CD1c-positive myeloid dendritic cell (primary cell): ENCODE measurements at regions not wholly inside any gene's neighbourhood (a gene's known extent, or its start where the extent isn't known, plus 50 kb on each side); places are given as distances from the start of the nearest gene placed in this dataset.
A peak's percentile ranks its signal among the peaks of the same experiment; 100 is the strongest.
"Not testable (repeated sequence)": the region's sequence is repeated elsewhere in the genome, so short reads cannot be mapped to it uniquely, and the experiment has no call there.

Experiments used
- DNase-seq: peaks from one replicate; pipeline ENCODE4 v3.0.0-alpha.2; 2016; ENCODE audit errors: extremely low spot score

DNA sequence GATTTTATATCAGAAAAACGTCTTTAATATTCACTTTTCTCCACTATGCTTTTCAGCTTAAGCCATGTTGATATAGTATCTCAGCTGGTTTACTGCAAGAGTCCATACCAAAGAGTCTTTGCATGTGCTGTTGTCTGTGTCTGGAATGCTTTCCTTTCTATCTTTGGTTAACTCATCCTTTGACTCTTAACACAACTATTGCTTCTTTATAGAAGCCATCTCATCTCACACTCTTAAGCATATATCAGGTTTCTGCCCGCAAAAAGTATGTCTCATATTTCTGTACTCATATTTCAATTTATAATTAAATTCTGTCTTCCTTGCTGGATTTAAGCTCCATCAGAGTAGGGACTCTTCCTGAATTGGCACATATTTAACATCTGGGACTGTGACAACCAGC lies 220.9 kb upstream of the KCNK2 start:
- no peak for DNase-seq

DNA sequence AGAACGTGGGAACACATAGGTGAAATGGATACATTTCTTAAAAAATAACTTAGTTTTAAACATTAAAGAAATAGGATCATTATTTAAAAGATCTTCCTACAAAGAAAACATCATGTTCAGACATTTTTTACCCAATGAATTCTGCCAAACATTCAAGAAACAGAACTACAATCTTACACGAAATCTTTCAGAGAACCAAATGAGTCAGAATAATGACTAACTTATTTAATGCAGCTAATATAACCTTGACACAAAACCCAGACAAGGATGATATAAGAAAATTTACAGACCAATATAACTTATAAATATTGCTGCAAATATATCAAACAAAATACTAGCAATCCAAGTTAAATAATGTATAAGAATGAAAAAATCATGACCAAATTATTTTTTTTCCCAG lies 220.1 kb upstream of the KCNK2 start:
- DNase-seq, result no peak

DNA sequence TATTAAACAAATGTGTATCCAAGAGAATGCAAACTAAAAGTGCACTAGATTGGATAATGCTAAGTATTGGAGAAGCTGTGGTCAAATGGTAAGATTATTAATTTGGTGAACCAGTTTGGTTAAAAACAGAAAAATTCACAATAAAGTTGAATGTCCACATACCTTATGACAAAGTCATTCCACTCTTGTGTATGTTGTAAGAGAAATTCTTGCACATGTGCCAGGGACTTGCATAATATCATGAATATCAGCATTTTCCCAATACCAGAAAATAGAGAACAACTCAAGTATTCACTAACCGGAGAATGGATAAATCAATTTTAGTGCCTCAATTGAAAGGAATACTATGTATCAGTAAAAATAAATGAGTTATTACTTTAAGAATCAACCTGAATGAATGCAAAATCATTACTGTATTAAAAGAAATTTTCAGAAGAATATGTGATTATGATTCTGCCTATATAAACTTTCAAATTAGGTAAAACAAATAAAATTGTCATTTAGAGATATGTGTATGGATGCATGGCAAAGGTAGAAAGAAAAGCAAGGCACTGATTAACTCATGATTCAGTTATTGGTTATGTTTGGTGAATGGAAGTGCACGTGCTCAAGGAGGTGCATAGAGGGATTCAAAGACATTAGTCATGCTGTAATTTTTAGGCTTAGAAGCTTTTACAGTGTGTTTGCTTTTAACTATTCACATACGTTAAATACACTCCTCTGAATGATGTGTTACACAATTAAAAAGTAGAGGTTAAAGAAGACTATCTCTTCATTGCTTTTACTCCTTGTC lies 217.4 kb upstream of the KCNK2 start:
- DNase-seq, result no peak

DNA sequence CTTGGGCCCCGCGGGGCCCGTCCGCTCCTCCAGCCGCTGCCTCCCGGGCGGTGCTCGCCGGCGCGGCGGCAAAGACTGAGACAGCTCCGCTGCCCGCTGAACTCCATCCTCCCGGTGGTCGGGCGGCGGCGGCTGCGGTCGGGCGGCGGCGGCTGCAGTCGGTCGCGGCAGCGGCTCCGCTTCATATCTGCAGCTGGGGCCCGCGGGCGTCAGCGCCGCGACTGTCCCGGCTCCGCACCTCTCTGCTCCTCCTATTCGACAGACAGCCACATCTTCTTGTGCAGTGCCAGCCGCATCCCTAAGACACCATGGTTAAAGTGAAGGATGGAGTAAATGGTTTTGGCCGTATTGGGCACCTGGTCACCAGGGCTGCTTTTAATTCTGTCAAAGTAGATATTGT lies 212.1 kb upstream of the KCNK2 start:
- not testable (repeated sequence) for DNase-seq

DNA sequence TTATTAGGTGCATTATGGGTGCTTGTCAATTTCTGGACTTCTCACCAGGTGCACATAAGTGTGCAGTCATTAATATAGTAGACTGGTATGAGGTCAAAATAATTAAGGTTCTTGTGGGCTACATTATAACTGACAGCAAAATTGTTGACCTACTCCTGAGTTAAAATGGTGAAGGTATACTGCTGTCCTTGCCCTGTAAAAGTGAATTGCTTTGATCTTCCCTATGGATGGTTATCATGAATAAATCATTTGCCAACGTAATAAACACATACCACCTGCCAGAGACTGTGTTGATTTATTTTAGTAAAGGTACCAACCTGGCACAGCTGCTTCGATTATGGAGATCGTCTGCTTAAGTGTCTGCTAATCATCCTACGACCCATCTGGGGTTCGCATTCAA lies 201.6 kb upstream of the KCNK2 start:
- DNase-seq, result no peak

DNA sequence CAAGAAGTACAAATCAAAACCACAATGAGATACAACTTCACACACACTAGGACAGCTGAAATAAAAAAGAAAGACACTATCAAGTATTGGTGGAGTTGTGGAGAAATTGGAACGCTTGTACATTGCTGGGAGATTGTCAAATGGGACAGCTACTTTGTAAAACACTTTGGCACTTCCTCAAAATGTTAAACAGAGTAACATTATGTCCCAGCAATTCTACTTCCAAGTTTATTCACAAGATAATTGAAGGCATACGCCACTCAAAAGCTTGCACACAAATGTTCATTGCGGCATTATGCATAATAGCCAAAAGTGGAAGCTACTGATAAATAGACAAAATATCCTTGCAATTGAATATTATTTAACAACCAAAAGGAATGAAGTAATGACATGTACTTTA lies 199.9 kb upstream of the KCNK2 start:
- no peak for DNase-seq

DNA sequence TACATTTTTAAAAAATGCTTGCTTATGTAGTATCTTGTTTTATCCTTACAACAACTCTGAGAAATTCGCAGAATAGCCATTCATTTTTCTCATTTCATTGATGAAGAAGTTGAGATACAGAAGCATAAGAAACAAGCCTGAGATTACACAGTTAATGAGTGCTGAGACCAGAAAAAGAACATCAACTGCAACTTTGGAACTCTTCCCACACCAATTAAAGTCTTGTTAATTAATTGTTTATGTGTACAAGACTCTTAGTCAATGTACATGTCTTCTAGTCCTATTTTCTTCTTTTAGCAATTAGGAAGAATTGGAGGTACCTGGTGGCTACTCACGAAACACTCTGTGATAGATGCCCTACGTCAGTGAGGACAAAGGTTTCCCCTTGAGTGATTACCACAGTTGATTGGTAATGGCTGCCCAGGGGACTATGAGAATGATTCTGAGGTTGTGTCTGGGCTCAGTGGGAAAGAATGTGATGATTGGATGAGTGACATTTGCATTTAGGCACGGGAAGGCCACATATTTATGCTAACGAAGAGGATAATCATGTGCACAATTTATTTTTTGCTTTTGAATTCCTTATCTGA lies 187.4 kb upstream of the KCNK2 start:
- DNase-seq, result no peak

DNA sequence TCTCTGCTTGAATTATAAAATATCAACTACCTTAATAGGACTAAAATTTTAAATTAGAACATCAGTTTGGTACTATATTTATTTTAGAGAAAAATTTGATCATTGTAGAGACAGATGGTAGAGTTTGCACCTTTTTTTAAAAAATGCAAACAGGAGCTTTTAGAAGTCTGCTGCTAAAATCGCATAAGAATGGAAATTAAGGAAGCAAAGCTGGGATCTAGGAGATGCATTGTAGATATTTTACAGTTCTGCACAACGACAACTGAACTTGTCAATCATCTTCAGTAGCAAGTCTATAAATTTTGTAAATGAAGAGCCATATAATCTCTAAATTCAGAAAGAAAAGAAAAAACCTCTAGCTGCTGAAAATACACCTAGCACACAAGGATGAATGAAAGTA lies 185.6 kb upstream of the KCNK2 start:
- no peak for DNase-seq

DNA sequence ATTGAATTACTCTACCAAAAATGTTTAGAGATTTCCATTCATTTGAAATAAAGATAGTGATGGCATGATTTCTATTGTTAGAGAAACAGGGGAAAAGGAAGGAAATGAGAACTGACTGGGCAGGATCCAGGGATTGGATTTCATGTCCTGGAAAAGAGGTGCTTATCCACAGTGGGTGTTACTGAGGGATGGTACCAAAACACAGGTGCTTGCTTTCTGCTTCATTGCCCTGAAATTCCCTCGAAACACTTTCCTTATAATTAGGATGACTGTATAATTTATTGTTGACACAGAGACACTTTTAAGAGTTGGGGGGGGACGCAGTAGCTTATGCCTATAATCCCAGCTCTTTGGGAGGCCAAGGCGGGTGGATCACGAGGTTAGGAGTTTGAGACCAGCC lies 185.0 kb upstream of the KCNK2 start:
- no peak for DNase-seq

DNA sequence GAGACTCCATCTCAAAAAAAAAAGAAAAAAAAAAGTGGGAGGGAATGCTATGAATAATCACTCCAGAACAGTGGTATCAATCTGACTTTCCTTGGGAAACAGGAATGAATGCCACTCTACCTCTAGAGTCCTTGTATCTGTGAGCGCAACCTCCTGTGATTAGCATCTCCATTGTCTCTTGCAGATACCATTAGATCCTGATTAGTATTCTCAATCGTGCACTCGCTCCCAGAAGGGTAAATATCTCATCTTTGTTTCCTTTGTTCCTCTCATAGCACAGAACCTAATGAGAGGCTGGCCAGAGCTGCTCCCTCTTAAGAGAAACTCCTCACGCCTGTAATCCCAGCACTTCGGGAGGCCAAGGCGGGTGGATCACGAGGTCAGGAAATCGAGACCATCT lies 184.4 kb upstream of the KCNK2 start:
- no peak for DNase-seq

DNA sequence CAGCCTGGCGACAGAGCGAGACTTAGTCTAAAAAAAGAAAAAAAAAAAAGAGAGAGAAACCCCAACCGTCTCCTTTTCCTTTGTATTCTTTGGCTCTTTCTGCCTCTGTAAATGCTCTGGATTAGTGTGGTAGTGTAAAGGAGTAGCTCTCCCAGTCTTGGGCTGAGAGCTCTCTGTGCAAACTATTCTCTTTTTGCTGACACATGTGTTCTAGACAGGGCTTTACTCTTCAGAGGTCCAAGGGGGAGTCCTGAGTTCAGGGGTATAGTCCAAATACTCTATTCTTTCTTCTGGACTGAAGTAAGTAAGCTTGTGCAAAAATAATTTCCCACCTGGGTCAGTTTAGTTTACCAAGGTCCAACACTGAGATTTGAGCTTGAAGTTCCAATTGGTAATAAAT lies 183.8 kb upstream of the KCNK2 start:
- no peak for DNase-seq

DNA sequence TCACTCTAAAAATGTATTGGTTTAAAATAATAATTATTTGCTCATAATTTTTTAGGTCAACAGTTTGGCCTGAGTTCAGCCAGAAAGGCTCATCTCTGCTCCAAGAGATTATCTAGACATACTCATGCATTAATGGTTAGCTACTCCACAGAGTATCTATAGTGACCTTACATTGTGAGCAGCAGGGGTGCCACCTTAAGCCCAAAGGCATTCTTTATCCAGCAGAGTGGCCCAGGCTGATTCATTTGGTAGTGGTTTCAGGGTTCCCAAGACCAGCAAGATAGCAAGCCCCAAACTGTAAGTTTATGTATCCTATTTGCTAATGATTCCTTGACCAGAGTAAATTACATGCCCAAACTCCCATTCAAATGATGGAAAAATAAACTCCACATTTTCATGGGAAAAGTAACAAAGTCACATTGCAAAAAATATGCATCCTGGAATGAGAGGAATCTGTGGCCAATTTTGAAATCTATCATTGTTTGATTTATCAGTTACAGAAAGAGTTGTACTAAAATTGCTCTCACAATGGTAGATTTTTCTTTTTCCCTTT lies 182.6 kb upstream of the KCNK2 start:
- no peak for DNase-seq

DNA sequence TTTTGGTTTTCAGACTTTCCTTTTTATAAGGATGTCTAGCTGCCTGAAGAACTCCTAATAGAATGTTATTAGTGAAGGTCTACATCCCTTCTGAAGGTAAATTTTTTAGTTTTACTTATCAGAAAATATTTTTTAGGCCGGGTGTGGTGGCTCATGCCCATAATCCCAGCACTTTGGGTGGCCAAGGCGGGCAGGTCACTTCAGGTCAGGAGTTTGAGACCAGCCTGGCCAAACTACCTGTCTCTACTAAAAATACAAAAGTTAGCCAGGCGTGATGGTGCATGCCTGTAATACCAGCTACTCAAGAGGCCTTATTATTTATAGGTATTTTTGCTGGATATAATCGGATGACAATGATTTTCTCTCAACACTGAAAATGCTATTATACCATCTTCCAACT lies 181.9 kb upstream of the KCNK2 start:
- no peak for DNase-seq

DNA sequence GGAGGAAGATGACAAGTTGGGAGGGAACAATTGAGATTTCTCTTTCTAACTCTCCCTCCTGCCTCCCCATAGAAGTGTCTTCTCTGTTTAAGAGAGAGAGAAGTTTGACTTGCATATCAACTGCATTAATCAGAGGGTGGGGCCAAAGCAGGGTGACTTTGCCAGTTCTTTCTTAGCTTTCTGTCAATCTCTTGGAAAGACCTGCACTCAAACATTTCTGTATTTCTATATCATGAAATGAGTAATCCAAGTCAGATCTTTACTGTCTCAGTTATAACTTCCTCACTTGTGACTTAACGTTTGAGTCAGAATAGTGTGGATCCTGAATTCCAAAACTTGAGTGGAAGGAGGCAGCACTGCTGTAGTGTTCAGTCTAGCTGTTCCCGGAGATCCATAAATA lies 180.8 kb upstream of the KCNK2 start:
- peak; percentile 1 for DNase-seq

DNA sequence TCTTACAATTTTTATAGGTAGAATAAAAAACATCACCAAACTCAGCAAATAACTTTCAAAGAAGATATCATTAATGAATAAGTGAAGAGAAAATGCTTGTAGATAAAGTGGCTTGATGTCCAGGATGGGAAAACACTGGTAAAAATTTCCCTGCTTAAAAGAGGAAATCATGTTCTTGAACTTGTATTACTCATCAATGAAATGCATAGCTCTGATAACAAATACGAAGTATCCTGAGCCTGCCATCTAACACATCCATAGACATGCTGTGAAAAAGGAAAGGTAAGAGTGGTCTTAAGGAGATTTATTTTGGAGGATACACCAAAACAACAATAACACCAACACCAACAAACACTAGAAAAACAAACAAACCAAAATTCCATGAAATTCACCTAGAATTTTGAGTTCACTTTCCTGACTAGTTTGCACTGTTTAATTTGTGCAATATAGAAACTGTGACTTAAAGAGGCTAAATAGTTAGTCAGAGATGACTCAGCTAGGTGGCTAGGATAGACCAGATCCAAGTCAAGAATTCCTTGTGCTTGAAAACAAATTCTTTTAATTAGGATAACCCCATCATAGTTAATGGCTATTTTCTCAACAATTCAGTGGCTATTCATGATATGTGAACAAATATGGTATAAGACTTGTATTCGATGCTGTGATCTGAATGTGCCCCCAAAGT lies 179.8 kb upstream of the KCNK2 start:
- DNase-seq, result no peak

DNA sequence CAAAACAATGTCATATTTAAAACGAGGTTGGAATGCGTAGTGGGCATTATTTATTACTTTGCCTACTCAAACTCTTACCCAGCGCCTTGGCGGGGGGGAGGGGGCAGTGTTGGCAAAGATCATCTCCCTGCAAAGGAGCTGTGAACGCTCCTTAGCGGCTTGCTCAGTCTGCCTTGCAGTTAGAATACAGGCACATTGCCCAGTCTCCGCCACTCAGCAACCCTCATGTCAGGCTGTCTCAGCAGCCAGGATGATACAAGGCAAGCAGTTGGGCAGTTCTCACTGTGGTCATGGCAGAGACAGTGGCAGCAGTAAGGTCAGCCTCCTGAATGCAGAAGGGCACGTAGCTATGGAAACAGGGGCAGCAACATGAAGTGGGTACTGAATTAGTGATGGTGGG lies 170.4 kb upstream of the KCNK2 start:
- DNase-seq, result no peak

DNA sequence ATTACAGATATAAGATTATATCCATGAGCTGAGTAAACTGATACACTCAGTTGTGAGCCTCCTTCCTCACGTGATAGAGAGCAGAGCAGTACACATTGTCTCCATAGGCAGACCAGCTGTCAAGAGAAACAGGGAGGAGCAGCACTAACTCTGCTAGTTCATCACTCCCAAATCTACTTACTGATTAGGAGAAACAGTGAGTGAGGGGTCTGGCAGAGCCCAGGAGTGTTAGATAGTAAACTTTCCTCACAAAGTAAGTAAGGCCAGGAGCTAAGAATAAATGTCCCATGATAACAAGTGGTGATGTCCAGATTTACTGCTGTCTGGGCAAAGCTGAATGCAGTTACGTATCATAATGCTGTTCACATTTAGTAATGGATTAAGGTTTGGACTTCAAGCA lies 168.6 kb upstream of the KCNK2 start:
- no peak for DNase-seq

DNA sequence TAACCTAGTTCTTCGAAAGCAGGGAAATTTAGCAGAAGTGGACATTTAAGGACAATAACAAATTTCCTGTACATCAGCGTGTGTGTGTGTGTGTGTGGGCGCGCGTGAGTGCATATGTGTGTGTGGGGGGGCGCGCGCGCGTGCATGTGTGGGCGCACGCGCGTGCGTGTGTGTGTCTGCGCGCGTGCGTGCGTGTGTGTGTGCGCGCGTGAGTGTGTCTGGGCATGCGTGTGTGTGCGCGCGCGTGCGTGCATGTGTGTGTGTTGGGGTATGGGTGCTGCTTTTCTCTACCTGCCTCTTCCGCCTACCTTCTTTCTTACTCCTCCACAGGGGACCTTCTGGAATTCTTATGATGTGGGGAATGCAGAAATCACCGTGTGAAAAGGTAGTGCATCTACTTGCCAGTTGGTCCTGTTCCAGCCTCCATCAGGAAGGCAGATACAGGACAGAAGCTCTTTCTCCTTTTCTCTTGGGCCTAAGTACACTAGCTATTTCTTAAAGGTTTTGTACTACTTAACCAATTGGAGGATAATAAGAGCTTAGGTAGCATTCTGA lies 165.4 kb upstream of the KCNK2 start:
- DNase-seq, result no peak

DNA sequence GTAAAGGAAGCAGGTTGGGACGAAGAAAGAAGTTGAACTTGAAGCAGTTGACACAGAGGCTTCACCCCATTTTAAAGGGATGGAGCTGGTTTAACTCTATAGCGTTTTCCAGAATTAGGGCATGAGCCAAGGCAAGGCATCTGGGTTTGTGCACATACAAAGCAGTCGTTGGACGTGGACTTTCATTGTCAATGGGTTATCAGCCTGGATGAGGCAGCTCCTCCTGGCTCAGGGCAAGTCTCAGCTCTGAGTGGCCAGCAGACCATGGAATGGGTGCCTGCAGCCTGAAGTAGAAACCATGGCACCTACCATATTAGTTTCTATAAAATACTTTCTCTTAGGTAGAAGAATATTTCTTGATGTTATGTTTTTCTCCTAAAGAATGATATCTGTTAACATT lies 163.8 kb upstream of the KCNK2 start:
- DNase-seq, result no peak

DNA sequence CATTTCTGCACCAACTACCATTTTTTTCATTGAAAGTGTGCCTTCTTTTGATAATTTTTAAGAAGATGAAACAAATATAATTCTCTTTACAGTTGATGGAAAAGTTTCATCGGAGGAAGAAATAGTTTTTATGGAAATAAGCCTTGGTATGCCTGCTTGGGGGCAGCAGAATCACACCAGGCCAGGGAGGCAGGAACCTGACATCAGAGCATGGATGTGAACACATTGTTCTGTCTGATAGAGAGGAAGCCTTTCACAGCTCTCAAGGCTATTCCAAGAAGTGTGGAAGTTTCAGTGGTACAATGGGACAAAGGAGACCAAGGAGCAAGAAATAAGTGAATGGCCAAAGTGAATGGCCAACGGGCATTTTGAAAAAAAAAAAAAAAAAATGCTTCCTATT lies 162.2 kb upstream of the KCNK2 start:
- no peak for DNase-seq

DNA sequence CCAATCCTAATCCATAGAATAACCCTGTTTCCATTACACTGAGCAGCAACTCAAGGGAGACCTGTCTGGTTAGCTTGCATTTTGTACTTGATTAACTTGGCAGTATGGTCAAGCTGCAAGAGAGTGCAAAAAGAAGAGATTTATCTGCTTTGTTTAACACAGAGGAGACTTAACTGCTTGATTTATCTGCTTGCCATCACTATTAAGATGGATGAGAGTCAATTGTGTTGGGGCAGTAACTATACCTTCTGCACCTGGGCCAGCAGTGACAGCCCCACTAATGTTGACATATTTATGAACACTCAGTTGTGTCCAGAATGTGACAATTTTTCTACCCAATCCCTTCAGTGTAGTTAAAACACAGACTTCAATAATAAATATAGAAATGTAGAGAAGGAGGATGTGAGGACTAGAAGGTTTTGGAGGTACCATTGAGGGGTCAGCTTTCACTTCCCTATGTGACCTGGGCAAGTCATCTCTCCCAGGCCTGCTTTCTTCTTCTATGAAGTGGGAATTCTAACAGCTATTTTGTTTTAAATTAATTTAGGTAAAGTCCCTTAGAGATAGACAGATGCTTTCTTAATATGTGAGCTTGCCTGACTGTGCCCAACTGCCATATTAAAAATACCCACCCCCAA lies 159.1 kb upstream of the KCNK2 start:
- DNase-seq, result no peak

DNA sequence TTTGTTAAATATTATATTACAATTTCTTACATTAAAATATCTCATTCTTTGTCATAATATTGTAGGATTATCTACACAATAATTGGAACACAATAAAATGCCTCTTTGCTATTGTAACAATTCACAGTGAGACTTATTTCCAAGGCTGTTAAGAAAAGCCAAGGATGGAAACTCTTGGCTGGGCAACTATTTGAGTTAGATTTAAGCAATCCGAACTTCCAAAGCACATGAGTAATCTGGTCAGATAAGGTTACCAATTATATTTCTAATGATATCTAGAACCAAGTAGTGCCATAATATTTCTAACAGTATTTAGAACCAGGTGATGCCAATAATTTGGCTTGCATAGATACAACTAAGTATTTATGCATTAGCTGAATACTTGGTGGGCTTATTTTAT lies 154.7 kb upstream of the KCNK2 start:
- no peak for DNase-seq
